CD4-positive, alpha-beta T cell treated with Interleukin-12 subunit alpha and Interleukin-12 subunit beta, for 1 hour (primary cell): ENCODE measurements at regions not wholly inside any gene's neighbourhood (a gene's known extent, or its start where the extent isn't known, plus 50 kb on each side); places are given as distances from the start of the nearest gene placed in this dataset.

Experiments used
- DNase-seq: peaks from one replicate; pipeline ENCODE4 v3.0.0-alpha.2; 2020

DNA sequence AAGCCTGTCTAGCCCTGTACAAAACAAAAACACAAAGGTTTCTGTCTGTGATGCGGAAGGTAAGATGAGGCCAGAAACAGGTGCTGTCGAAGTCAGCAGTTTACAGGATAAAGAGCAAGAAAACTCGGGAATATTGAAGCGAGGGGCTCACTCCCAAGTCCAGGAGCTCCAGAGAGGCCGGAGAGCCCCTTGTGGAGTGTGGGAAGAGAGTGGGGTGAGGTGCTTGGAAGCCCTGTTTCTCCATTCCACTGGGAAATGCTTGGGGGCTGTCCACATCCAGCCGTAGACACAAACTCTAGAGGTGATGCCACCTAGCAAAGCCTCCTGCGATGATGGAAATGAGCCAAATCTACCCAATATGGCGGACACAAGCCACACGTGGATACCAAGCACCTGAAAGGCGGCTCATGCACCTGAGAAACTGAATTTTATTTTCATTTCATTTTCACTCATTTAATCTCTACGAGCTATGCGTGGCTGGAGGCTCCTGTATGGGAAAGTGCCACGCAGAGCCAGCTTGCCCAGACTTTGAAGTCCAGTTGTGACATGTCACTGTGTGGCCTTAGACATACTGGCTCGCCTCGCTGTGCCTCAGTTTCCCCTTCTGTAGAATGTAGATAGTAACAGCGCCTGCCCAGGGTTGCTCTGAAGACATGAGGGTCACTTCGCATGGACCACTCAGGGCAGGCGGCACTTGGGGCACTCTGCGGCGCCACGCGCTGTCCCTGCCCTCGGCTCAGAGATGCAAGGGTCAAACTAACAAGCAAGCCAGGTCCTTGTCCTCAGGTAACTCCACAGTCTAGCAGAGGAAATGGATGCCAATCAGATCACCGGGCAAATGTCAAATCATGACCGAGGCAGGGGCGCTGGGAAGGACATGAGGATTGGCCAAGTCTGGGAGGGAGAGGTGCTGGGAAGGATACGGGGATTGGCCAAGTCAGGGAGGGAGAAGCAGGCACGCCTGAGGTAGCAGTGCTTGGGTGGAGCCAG is 684.7 kb downstream of the TBC1D22A start:
- DNase-seq: no peak

DNA sequence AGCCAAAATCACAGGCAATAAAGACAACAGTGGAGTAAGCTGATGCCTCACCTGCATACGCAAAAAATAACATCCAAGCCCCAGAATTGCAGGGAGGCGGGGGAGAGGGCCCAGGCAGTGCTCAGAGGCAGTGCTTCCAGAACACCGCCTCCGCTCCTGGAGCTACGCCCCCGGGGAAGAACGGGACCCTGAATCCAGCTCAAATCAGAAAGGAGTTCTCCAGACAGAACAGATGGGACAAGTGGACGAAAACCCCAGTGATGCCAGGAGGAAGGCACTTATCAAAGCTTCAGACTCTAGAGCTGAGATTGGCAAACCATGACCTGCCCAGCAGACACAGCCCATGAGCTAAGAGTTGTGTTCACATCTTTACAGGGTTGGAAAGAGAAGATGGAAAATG is 683.9 kb downstream of the TBC1D22A start:
- no peak for DNase-seq

- no peak for DNase-seq
Measured at GRCh38 chr22:47445716-47446290, 683.4 kb downstream of the TBC1D22A start.

DNA sequence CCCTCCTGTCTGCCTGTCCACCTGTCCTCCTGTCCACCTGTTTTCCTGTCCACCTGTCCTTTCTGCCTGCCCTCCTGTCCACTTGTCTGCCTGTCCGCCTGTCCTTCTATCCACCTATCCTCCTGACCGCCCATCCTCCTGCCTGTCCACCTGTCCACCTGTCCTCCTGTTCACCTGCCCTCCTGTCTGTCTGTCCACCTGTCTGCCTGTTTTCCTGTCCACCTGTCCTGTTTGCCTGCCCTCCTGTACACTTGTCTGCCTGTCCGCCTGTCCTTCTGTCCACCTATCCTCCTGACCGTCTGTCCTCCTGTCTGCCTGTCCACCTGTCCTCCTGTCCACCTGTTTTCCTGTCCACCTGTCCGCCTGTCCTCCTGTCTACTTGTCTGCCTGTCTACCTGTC is 682.8 kb downstream of the TBC1D22A start:
- DNase-seq: no peak

DNA sequence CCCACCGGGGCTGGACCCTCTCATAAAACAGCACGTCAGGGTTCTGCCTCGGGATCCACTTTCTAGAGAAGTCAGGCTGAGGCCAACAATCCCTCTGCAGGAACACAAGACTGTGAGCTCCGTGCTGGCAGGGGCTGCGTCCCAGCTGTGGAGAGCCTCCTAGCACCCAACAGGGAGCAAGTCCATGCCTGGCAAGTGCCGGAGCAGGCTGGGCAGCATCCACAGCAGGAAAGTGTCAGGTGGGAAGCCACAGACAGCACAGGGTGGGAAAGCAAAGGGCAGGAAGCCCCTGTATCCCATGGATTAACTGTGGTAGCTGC is 682.3 kb downstream of the TBC1D22A start:
- no peak for DNase-seq

DNA sequence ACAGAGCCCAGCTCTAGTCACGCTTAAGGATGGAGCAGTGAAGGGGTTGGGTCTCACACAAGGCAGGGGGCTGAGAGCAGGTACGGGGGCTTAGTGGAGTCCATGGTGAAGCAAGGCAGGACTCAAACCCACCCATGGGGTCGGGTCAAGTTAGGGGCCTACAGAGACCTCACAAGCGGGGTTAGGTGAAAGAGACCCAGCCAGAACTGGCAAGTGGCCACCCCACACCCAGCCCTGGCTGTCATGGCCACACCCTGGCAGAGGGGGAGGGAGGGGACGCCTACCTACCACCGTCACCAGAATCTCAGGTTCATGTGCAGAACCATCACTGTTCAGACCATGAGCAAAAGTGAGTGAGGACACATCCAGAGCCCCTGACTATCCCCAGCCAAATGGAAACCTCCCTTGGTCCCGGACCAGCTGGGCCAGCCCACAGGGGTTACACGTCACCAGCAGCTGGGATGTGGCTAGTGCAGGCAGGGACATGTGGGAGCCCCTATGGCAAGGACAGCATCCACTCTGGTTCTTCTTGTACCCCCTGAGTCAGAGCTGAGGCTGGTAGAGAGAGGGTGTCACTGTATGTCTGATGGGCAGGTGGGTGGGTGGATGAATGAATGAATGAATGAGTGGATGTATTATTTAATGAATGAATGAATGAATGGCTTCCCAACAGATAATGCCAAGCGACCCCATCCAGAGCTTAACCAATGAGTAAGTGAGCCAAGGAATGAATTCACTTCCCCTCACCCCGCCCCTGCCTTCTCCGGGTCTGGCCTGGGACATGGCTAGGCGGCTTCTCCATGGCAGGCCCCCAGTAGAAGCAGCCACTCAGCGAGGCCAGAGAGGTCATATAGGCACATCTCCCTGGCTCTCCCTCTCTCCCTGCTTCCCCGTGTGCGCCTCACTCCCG is 681.6 kb downstream of the TBC1D22A start:
- no peak for DNase-seq

DNA sequence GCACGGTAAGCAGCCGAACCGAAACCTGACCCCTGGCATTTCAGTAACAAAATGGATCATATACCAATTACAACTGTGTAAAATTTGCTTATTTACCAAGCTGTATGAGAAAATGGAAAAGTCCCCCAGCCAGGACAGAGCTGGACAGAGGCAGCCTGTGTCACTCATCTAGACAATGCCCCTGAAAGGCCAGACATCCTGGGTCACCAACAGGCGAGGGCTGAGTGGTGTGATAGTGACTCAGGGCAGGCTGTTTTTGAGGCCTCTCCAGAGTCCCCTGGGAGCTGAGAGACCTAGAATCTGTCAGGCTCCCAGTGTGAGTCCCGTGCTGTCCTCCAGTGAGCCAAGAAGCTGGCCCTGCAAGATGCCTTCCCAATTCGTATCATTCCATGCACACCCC is 680.4 kb downstream of the TBC1D22A start:
- DNase-seq: no peak

DNA sequence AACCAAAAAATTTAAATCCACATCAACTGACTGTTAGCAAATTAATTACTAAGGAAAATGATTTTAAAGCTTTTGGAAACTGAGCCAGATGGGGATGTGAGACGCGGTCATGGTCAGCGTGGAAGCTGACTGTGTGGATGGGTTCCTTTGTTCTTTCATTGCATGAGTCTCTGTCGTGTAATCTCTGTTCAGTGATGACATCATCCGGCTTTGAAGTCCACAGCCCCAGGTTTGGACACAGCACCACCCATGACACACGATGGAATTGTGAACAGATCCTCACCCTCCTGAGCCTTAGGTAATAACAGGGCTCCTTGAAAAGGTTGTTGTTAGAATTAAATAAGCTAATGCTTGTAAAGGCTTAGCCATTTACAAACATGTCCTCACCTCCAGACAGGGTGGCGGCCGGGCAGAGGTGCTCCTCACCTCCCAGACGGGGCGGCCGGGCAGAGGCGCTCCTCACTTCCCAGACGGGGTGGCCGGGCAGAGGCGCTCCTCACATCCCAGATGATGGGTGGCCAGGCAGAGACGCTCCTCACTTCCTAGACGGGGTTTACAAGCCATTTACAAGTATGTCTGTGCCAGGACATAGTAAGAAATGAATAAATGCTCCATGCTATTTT is 677.3 kb downstream of the TBC1D22A start:
- DNase-seq: no peak

- no peak for DNase-seq
Measured at GRCh38 chr22:47437636-47438035, 675.2 kb downstream of the TBC1D22A start.

DNA sequence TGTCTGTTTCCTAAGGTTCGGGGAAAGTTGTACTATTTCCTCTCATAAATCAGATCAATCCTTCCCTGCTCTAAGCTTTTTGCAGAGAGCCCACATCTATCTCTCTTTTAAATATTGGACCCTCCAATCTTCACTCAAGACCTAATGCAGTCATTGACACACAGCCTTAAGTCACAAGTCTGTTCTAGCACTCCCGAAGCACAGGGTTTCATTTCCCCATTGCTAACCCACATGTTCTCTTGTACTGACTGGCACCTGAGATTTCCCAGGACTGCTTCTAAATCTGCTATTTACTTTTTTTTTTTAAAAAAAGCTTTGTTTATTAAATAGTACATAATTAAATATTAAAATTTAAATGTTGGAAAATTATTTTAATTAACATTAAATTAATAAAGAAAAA is 674.7 kb downstream of the TBC1D22A start:
- no peak for DNase-seq

DNA sequence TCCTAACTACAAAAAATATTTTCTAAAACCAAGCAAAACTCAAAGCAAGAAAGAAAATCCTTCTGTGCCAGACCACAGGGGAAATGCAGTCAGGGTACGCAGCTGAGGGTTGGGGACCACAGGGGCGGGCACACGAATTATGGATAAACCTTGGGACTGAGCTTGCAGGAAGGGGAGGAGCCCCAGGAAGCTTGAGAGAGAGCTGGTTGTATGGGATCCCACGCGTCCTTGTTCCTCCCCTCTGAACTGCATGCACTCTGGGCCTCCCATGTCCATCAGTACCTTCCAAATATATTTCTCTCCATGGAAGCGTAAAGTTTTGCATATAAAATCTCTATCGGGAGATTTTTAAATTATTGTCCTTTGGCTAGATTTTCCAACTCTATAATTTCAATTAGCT is 673.4 kb downstream of the TBC1D22A start:
- no peak for DNase-seq

DNA sequence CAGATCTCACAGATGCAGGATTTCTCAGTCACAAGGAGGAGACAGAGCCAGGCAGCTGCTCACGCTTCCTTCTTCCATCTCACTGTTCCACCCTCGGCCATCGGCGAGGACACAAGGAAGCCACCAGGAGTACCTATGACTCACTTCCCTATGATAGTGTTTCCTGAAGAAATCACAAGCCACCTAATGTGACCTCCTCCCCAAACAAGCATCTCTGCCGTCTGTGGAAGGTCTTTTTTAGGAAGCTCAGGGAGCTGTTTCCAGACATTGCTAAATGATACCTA is 672.7 kb downstream of the TBC1D22A start:
- no peak for DNase-seq

DNA sequence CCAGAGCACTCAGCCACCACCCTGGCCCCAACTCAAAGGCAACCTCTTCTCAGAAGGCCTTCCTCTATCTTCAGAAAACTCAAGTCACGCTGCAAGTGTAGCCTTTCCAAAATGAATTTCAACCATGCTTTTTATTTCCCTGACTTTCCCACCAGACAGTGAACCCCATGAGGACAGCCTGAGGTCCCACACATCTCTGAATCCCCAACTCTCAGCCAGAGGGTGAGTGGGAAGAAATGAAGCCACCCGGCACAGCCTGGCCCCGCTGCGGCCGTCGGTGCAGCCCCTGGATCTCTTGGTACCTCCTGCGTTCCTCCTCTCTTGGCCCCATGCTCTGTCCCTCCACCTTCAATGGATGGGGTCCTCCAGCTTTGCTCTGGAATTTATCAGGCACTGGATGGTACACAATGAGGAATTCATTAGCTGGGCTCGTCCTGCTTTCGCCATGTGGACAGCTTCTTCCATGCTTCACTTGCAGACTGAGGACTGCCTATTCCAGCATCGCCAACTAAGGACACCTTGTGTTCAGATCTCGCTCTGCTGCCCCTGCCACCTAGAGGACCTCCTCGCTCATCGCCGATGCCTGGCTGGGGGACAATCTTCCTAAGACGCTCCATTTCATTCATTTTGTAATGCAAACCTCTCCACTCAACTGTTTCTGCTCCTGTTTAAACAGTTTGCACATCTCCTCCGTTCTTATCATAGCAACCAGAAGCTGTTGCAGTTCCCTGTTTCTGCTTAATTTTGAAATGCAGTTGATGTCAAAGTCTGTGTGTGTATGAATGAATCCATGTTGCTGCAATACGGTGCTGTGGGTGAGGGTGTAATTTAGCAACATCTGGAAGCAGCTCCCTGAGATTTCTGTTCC is 672.1 kb downstream of the TBC1D22A start:
- DNase-seq: no peak

DNA sequence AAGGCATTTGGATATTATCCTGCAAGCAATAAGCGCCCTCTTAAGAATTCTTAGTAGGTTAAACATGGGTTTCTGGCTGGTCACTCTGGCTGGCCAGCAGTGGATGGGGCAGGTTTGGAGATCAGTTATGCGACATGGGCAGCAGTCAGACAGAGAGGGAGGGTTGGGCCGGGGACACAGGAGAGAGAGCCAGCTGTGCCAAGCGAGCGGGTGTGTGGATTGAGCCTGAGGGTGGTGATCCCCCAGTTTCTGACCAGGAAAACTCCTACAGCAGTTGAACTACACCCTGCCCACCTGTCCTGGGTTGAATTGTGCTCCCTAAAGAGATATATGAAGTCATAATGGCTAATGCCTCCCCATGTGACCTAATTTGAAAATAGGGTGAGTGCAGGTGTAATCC is 671.2 kb downstream of the TBC1D22A start:
- DNase-seq: no peak

DNA sequence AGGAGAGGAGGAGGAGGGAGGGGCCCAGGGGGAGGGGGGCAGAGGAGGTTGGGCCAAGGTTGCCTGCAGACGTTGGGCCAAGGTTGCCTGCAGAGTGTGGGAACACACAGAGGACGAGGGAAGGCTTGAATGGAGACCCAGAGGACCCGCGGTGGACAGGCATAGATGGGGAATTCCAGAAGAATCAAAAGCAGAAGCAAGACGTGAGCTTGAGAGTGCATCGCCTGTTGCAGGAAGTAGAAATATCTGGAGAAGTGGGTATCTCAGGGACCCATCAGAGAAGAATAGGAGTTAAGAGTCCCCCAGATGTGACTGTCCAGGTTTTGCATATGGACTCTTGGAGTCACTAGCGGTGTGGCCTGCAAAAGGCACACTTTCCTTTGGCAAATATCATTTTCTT is 670.2 kb downstream of the TBC1D22A start:
- DNase-seq: no peak

- no peak for DNase-seq
Measured at GRCh38 chr22:47423861-47424820, 661.7 kb downstream of the TBC1D22A start.

DNA sequence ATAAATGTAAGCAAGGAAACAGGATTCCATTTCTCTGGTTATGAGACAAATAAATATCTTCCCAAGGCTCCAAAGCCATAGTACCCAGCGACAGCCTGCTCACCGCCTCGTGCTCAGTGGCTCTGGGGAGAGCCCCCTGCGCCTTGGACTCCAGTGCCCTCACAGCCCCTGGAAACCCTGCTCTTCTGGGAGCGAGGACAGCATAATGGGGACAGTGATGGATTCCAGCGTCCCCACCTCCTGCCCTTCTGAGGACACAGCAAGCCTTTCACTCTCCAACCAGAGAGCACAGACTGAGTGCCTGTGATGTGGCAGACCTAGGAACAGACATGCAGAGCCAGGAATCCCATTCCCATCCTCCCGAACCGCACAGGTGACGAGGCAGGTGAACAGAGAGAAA is 660.8 kb downstream of the TBC1D22A start:
- DNase-seq: no peak

- no peak for DNase-seq
Measured at GRCh38 chr22:47422736-47423135, 660.3 kb downstream of the TBC1D22A start.

- DNase-seq: no peak
Measured at GRCh38 chr22:47421846-47422245, 659.4 kb downstream of the TBC1D22A start.

DNA sequence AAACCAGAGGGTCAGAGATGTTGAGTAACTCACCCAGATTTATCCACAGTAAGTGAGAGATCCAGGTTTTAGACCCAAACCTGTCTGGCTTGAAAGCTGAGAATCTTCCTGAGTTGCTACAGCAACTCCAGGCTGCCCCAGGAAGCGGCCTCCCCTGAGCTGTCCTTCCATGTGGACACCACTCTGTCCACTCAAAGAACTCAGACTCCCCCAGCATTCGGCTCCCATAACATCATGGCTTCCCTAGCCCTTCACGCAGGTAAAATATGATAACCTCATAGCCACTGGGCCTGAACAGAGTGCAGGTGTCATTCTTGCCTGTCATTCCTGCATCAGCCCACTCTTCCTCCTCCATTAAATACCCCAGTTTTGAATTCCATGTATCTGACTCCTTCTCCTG is 657.8 kb downstream of the TBC1D22A start:
- no peak for DNase-seq

- no peak for DNase-seq
Measured at GRCh38 chr22:47419239-47419638, 656.8 kb downstream of the TBC1D22A start.
